Lower lobe of right lung (tissue), 2 donors: ENCODE measurements at regions not wholly inside any gene's neighbourhood (a gene's known extent, or its start where the extent isn't known, plus 50 kb on each side); places are given as distances from the start of the nearest gene placed in this dataset.
A peak's percentile ranks its signal among the peaks of the same experiment; 100 is the strongest.

ENCODE experiments used
- ATAC-seq, 2 donors: fragments of 200-7000 bp; cut with Tn5 transposase; one replicate each; pipeline ENCODE4 v1.9.1; 2020 to 2022; ENCODE audit warnings: mild to moderate bottlenecking in 2 of 2, moderate library complexity in 2 of 2
- DNase-seq: peaks from one replicate; pipeline ENCODE4 v3.0.0-alpha.2; 2020
- H3K27ac ChIP-seq: fragments of 200-600 bp; one replicate; pipeline ENCODE4 v1.8.0; 2022
- H3K27me3 ChIP-seq: fragments of 200-600 bp; one replicate; pipeline ENCODE4 v1.8.0; 2022; ENCODE audit warnings: low read depth
- H3K36me3 ChIP-seq: fragments of 200-600 bp; one replicate; pipeline ENCODE4 v1.8.0; 2022; ENCODE audit warnings: mild to moderate bottlenecking
- H3K4me1 ChIP-seq: fragments of 200-600 bp; one replicate; pipeline ENCODE4 v1.8.0; 2022
- H3K4me3 ChIP-seq: fragments of 200-600 bp; one replicate; pipeline ENCODE4 v1.8.0; 2022; ENCODE audit warnings: mild to moderate bottlenecking
- H3K9me3 ChIP-seq: fragments of 200-600 bp; one replicate; pipeline ENCODE4 v1.8.0; 2022
- CTCF ChIP-seq: fragments of 200-600 bp; IDR thresholded peaks from one replicate; pipeline ENCODE4 v1.8.0; 2022; ENCODE audit warnings: antibody characterized with exemption, mild to moderate bottlenecking
- intact Hi-C: fragments of 100-400 bp; cut with DNase I; formaldehyde crosslinking; loops from one replicate; pipeline ENCODE4 v1.11.0; 2022
- donor health status: DM: no; HTN: yes; CAD: no; lungs with severe emphysema.

DNA sequence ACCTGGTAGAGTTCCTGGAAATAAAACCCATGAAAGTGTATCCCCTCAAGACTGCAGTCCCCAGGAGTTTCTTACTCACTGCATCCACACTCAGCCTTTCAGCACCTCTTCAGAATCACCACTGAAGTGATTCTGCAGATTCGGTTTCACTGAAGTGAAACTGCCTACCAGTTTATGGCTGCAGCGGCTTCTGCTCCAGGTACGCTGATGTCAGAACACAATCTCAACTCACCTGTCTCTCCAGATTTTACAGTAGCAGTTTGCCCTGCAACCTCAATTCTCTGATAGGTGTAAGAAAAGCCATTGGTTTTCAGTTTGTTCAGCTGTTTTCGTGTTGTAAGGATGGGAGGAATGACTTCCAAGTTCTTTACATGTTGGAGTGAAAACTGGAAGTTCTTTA is 124.8 kb downstream of the TSN start:
- no peak for DNase-seq
- no peaks in the 10 kb centered on the region for H3K9me3 ChIP-seq
- no peaks in the 10 kb centered on the region for H3K36me3 ChIP-seq
- TF ChIP-seq CTCF = no peak
- H3K27me3 ChIP-seq = no peaks in the 10 kb centered on the region
- no peak overlapping the region for H3K27ac ChIP-seq
- H3K4me3 ChIP-seq = no peak overlapping the region
- intact Hi-C loops = no loop called here
- H3K4me1 ChIP-seq = no peaks in the 10 kb centered on the region
- ATAC-seq = no peak

- Histone ChIP-seq H3K4me3 (no peak overlapping the region), H3K27me3 (no peaks in the 10 kb centered on the region), H3K36me3 (no peaks in the 10 kb centered on the region), H3K4me1 (no peaks in the 10 kb centered on the region), H3K27ac (no peak overlapping the region), H3K9me3 (no peaks in the 10 kb centered on the region)
- no peak for ATAC-seq
- intact Hi-C loops = no loop called here
- no peak for DNase-seq
- TF ChIP-seq CTCF = no peak
These were observed 125.6 kb downstream of the TSN start for GRCh38 chr2:121881038-121881437.

DNA sequence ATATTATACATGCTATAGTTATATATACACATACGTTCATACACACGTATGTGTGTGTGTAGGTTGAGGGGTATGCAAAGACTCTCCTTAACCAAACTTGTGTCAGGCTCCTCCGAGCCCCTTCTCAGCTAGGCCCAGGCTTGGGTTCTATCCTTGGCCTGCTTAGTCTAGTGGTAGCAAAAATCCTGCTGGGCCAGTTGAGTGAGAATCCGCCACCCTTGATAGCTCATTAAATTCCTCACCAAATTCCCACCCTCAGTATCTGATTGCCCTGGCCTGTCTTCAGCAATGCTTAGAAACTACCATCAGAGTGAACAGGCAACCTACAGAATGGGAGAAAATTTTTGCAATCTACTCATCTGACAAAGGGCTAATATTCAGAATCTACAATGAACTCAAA is 126.5 kb downstream of the TSN start:
- ATAC-seq = peak in 1 of 2 donors; percentile 29
- no peak overlapping the region for H3K27ac ChIP-seq
- H3K27me3 ChIP-seq = no peaks in the 10 kb centered on the region
- DNase-seq = no peak
- no peak for TF ChIP-seq CTCF
- no peaks in the 10 kb centered on the region for H3K36me3 ChIP-seq
- H3K4me3 ChIP-seq = no peak overlapping the region
- H3K4me1 ChIP-seq = no peaks in the 10 kb centered on the region
- intact Hi-C loops = no loop called here
- no peaks in the 10 kb centered on the region for H3K9me3 ChIP-seq

DNA sequence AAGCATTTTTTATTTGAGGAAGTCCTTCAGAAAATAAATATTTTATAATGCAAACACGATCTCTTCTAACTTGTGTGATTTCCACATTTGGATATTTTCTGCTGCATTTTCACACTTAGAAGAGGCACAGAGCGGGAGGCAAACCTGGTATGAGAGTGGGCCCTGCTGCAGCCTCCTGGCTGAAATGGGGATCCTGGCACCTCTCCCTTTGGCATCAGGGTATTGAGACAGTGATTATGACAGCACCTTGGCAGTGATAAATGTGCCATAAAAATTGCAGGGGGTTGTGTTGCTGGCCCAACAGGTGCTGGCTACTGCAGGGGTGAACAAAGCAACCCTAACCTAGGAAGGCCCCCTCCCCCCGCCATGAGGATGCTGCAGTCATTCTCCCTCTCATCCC is 128.6 kb downstream of the TSN start:
- Histone ChIP-seq H3K36me3 (no peaks in the 10 kb centered on the region), H3K4me1 (no peaks in the 10 kb centered on the region), H3K4me3 (no peak overlapping the region), H3K27me3 (no peaks in the 10 kb centered on the region), H3K9me3 (no peaks in the 10 kb centered on the region), H3K27ac (no peak overlapping the region)
- intact Hi-C loops = no loop called here
- DNase-seq (no peak), ATAC-seq (no peak)
- TF ChIP-seq CTCF = no peak

DNA sequence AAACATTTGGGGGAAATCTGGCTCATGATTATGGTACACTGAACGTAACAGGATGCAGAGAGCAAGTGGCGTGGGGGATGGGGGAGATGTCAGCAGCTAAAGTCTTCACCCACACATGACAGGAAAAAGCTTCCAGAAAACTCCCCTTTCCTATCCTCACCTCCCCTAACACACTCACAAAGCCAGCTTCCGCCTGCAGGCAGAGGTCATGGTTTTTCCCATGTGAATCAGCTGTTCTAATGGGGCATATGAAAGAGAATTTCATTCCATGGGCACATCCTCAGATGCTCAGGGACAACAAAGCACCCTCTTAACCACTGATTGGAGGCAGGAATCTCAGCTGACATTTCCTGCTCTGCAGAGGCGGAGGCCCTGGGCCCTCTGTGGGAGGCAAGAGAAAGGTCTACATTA is 129.1 kb downstream of the TSN start:
- DNase-seq (no peak), ATAC-seq (no peak)
- H3K4me3 ChIP-seq = no peak overlapping the region
- H3K9me3 ChIP-seq = no peaks in the 10 kb centered on the region
- no peaks in the 10 kb centered on the region for H3K36me3 ChIP-seq
- no peak for TF ChIP-seq CTCF
- H3K27ac ChIP-seq = no peak overlapping the region
- no peaks in the 10 kb centered on the region for H3K27me3 ChIP-seq
- intact Hi-C loops = no loop called here
- no peaks in the 10 kb centered on the region for H3K4me1 ChIP-seq

- intact Hi-C loops = no loop called here
- ATAC-seq (no peak), DNase-seq (no peak)
- H3K4me1 ChIP-seq = no peaks in the 10 kb centered on the region
- no peak overlapping the region for H3K27ac ChIP-seq
- no peaks in the 10 kb centered on the region for H3K9me3 ChIP-seq
- H3K4me3 ChIP-seq = no peak overlapping the region
- H3K27me3 ChIP-seq = no peaks in the 10 kb centered on the region
- H3K36me3 ChIP-seq = no peaks in the 10 kb centered on the region
- TF ChIP-seq CTCF = no peak
These were observed 130.6 kb downstream of the TSN start for GRCh38 chr2:121886059-121886458.
